K562 (cell line): ENCODE measurements at regions not wholly inside any gene's neighbourhood (a gene's known extent, or its start where the extent isn't known, plus 50 kb on each side); places are given as distances from the start of the nearest gene placed in this dataset.

Experiments used
- ATAC-seq: fragments of 200-7000 bp; cut with Tn5 transposase; 3 replicates; pipeline ENCODE4 v1.9.1; 2020; ENCODE audit warnings: moderate library complexity
- BruUV-seq: library from RNA; stranded (reverse); fragments of 400-500 nt; replicated peaks from 2 replicates; lab custom pipeline; 2021; lab: Mats Ljungman, UMichigan
- CTCF ChIA-PET: fragments of 300-600 bp; formaldehyde crosslinking; extraction: SDS; loops from one replicate; lab custom pipeline; 2021; ENCODE audit warnings: low intra/inter-chr PET ratio; lab: Yijun Ruan, JAX
- POLR2A ChIA-PET: fragments of 300-600, 350-650 bp; sonication (Branson Sonifier 250); formaldehyde crosslinking; extraction: SDS; loops from one replicate; lab custom pipeline; 2021; ENCODE audit warnings: antibody characterized with exemption, inconsistent platforms; lab: Yijun Ruan, JAX
- DNase-seq, 4 experiments: peaks; one replicate each; pipeline versions ENCODE4 v3.0.0 to v3.0.0-alpha.2; 2011 to 2018; ENCODE audit warnings: low spot score in 3 of 4, mixed read lengths in 3 of 4; ENCODE audit errors: extremely low read depth in 1 of 4
- FAIRE-seq: peaks from 2 replicates; lab custom pipeline; 2011; peaks lifted over from hg19 to GRCh38; lab: Jason Lieb, UNC
- H2AFZ ChIP-seq: 2 replicates; pipeline ENCODE4 v1.6.0; 2011; ENCODE audit warnings: low read depth, low read length, control low read depth, inconsistent platforms
- H3K27ac ChIP-seq: fragments of 200-600 bp; 3 replicates; pipeline ENCODE4 v1.8.0; 2011; ENCODE audit warnings: low read depth, mild to moderate bottlenecking, control low read depth, inconsistent platforms, low read length, moderate library complexity, mixed read lengths; ENCODE audit errors: extremely low read depth
- H3K27me3 ChIP-seq, 2 experiments: fragments of 300-600 bp in 1 of 2; 2 replicates in 1 of 2; 3 replicates in 1 of 2; pipeline versions ENCODE4 v1.6.0 to v1.8.0; 2011; ENCODE audit warnings: inconsistent platforms in 2 of 2, low read length in 2 of 2, mild to moderate bottlenecking in 1 of 2, mixed read lengths in 1 of 2, moderate library complexity in 1 of 2; ENCODE audit not compliant: control insufficient read depth in 2 of 2, insufficient read depth in 2 of 2
- H3K36me3 ChIP-seq: fragments of 300-600 bp; 3 replicates; pipeline ENCODE4 v1.8.0; 2011; ENCODE audit warnings: mild to moderate bottlenecking, low read length, inconsistent platforms; ENCODE audit not compliant: control insufficient read depth, insufficient read depth
- H3K4me1 ChIP-seq, 2 experiments: fragments of 200-600 bp in 1 of 2; replicated peaks in 1 of 2; 2 replicates in 1 of 2; 3 replicates in 1 of 2; pipeline versions ENCODE4 v1.5.1 to v1.8.0; 2011; ENCODE audit warnings: inconsistent platforms in 2 of 2, low read length in 2 of 2, mild to moderate bottlenecking in 1 of 2, mixed read lengths in 1 of 2, moderate library complexity in 1 of 2; ENCODE audit not compliant: control insufficient read depth in 2 of 2, insufficient read depth in 2 of 2
- H3K4me2 ChIP-seq: 2 replicates; pipeline ENCODE4 v1.6.1; 2011; ENCODE audit warnings: low read length, control low read depth, inconsistent platforms, mixed read lengths; ENCODE audit not compliant: insufficient read depth
- H3K4me3 ChIP-seq: fragments of 200-600 bp; sonication (generic), shearing (Covaris generic); 2 replicates; pipeline ENCODE4 v1.5.1; 2016; ENCODE audit warnings: control low read depth, inconsistent platforms
- H3K79me2 ChIP-seq: fragments of 200-600 bp; 3 replicates; pipeline ENCODE4 v1.8.0; 2011; ENCODE audit warnings: low read length, inconsistent platforms; ENCODE audit not compliant: control insufficient read depth, insufficient read depth
- H3K9ac ChIP-seq, 2 experiments: 2 replicates each; pipeline versions ENCODE4 v1.6.0 to v1.6.1; 2011; ENCODE audit warnings: low read depth in 2 of 2, low read length in 2 of 2, control low read depth in 1 of 2, inconsistent platforms in 1 of 2, mild to moderate bottlenecking in 1 of 2, mixed read lengths in 1 of 2; ENCODE audit not compliant: insufficient read depth in 1 of 2
- H3K9me1 ChIP-seq: one replicate; pipeline ENCODE4 v1.6.0; 2011; ENCODE audit warnings: inconsistent platforms, mild to moderate bottlenecking, low read length, moderate library complexity; ENCODE audit not compliant: control insufficient read depth, insufficient read depth
- H3K9me3 ChIP-seq: replicated peaks from 2 replicates; pipeline ENCODE4 v1.5.1; 2011; ENCODE audit warnings: low read depth, low read length, inconsistent platforms; ENCODE audit not compliant: control insufficient read depth, insufficient read depth
- H4K20me1 ChIP-seq: replicated peaks from 2 replicates; pipeline ENCODE4 v1.6.1; 2011; ENCODE audit warnings: low read length, inconsistent platforms, mixed read lengths; ENCODE audit not compliant: control insufficient read depth, insufficient read depth
- ARHGAP35 ChIP-seq: fragments of 450-650 bp; IDR thresholded peaks from 2 replicates; pipeline ENCODE4 v1.6.1; 2018; ENCODE audit not compliant: partially characterized antibody
- KAT7 ChIP-seq: sonication (generic); formaldehyde crosslinking; IDR thresholded peaks from 2 replicates; pipeline ENCODE4 v1.8.0; 2022; ENCODE audit warnings: missing genetic modification reagents, mild to moderate bottlenecking, borderline replicate concordance
- NR1H2 ChIP-seq: sonication (generic); formaldehyde crosslinking; IDR thresholded peaks from 2 replicates; pipeline ENCODE4 v1.4.0; 2020; ENCODE audit warnings: mild to moderate bottlenecking, missing genetic modification reagents
- PHF8 ChIP-seq: fragments of 200-600 bp; sonication (generic); IDR thresholded peaks from 2 replicates; pipeline ENCODE4 v1.6.1; 2012; ENCODE audit warnings: mixed run types, mild to moderate bottlenecking, inconsistent platforms, low read length, moderate library complexity, borderline replicate concordance
- RHOXF2B ChIP-seq: fragments of 250-450 bp; sonication (Bioruptor Pico); conservative IDR thresholded peaks from 2 replicates; pipeline ENCODE4 v1.5.1; 2021
- RNF2 ChIP-seq: sonication (generic); IDR thresholded peaks from 2 replicates; pipeline ENCODE4 v1.6.1; 2016
- ZNF184 ChIP-seq: sonication (generic); formaldehyde crosslinking; IDR thresholded peaks from 2 replicates; pipeline ENCODE4 v1.5.0; 2020; ENCODE audit warnings: missing genetic modification reagents
- ZNF217 ChIP-seq: sonication (generic); formaldehyde crosslinking; IDR thresholded peaks from 2 replicates; pipeline ENCODE4 v1.8.0; 2022; ENCODE audit warnings: mild to moderate bottlenecking, missing genetic modification reagents
- WGBS: fragments of 100-300 bp; shearing (Covaris generic); methylation state at CpG from one replicate; pipeline ENCODE4 v1.1.6; 2016; ENCODE audit warnings: low coverage, mixed read lengths; ENCODE audit not compliant: insufficient coverage; ENCODE audit errors: missing lambda C conversion rate; 5-methylcytosine and 5-hydroxymethylcytosine counted together
- in situ Hi-C: fragments of 300-500 bp; cut with MboI; formaldehyde crosslinking; loops from 4 replicates; pipeline ENCODE4 v1.15.0; 2018; ENCODE audit warnings: inconsistent platforms, mixed read lengths
- intact Hi-C: fragments of 100-400 bp; cut with micrococcal nuclease; formaldehyde crosslinking; loops from 2 replicates; pipeline ENCODE4 v1.14.2; 2022
- TF ChIP-seq, protein P1 (sequence below): fragments of 450-650 bp; IDR thresholded peaks from 2 replicates; pipeline ENCODE4 v1.6.1; 2016; ENCODE audit warnings: missing biosample characterization, missing genetic modification characterization
- TF ChIP-seq, protein P2 (sequence below): fragments of 250-450 bp; sonication (Bioruptor Pico); IDR thresholded peaks from 2 replicates; pipeline ENCODE4 v1.8.0; 2022; ENCODE audit warnings: inconsistent platforms

DNA sequence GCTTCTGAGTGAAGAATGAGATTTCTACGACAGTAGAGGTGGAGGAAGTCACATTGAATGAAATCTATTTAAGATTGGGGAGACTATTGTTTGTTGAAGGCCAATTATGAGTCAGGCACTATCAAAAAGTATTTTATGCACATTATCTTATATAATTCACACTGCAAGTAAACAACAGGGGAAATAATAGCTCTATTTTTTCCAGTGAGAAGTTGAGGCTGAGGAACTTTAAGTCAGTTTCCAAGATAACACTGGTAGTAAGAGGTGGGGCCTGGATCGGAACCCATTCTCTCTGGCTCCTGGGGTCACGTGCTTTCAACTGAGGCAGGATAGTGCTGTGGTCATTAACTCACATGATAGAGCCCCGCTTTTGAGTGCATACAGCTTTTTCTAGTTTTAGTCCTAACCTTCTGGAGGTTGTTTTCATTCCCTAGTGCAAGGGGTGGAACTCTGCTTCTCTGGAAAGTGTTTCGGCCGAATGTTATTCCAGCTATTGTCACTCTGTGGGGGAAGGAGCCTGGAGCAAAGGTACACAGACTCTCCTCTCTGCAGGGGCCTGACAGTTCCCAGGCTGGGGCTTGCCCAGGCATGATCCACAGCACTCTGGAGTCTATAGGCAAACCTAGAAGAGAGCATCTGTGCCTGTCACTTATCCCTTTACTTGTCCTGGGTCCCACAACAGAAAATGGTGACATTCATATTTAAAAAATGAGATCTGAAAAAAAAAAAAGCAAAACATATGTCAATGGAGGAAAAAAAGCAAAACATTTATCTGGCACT lies 352.4 kb upstream of the ACTBL2 start (continued):
- no peak for TF ChIP-seq RNF2
- TF ChIP-seq, all 486 proteins: peak for 0

DNA sequence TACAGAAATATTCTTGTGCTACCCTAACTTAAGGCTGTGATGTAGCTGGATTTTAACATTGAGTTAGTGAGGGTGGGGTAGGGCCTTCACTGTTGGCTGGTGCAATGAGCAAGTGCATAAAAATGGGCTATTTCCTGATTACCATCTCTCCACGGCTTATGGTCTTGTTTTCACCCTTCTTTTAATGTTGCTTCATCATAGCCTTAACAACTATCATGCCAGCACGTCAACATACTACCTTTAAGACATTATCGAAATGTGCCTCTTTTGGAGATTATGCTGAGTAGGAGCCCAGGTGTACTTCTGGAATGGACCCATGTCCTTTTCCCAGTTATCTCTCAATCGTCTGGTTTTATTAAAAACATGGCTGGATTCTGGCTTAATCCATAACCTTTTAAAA lies 350.9 kb upstream of the ACTBL2 start:
- no peaks in the 10 kb centered on the region for H3K36me3 ChIP-seq
- H3K4me3 ChIP-seq = no peak overlapping the region
- no TSS peak for BruUV-seq
- no peak overlapping the region for H3K9ac ChIP-seq
- in situ Hi-C loops = no loop called here
- H3K79me2 ChIP-seq = no peaks in the 10 kb centered on the region
- no peaks in the 10 kb centered on the region for H3K9me3 ChIP-seq
- ChIA-PET CTCF (no interaction called here), POLR2A (interaction anchor here (0.5 kb wide), 1 partner anchor 56 kb away, joined by 3 read pairs; no protein-coding TSS in a partner anchor)
- no peak for DNase-seq
- TF ChIP-seq, protein P1, sequence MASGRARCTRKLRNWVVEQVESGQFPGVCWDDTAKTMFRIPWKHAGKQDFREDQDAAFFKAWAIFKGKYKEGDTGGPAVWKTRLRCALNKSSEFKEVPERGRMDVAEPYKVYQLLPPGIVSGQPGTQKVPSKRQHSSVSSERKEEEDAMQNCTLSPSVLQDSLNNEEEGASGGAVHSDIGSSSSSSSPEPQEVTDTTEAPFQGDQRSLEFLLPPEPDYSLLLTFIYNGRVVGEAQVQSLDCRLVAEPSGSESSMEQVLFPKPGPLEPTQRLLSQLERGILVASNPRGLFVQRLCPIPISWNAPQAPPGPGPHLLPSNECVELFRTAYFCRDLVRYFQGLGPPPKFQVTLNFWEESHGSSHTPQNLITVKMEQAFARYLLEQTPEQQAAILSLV (tag) = no peak
- no peak for TF ChIP-seq RHOXF2B (CRISPR knock-in tag)
- no peak for TF ChIP-seq KAT7 (CRISPR knock-in tag)
- TF ChIP-seq NR1H2 = no peak
- TF ChIP-seq, protein P2, sequence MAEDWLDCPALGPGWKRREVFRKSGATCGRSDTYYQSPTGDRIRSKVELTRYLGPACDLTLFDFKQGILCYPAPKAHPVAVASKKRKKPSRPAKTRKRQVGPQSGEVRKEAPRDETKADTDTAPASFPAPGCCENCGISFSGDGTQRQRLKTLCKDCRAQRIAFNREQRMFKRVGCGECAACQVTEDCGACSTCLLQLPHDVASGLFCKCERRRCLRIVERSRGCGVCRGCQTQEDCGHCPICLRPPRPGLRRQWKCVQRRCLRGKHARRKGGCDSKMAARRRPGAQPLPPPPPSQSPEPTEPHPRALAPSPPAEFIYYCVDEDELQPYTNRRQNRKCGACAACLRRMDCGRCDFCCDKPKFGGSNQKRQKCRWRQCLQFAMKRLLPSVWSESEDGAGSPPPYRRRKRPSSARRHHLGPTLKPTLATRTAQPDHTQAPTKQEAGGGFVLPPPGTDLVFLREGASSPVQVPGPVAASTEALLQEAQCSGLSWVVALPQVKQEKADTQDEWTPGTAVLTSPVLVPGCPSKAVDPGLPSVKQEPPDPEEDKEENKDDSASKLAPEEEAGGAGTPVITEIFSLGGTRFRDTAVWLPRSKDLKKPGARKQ (CRISPR knock-in tag) = no peak
- TF ChIP-seq ARHGAP35 = no peak
- TF ChIP-seq ZNF184 (CRISPR knock-in tag) = no peak
- TF ChIP-seq PHF8 = no peak
- no peak for TF ChIP-seq ZNF217 (CRISPR knock-in tag)
- H3K27me3 ChIP-seq = no peaks in the 10 kb centered on the region
- H3K4me1 ChIP-seq = no peaks in the 10 kb centered on the region
- no peak overlapping the region for H3K4me2 ChIP-seq
- intact Hi-C loops = no loop called here
- FAIRE-seq = no peak
- no peak overlapping the region for H3K27ac ChIP-seq
- WGBS = 2% methylated on average over 4 of the region's 4 CpGs
- no peak overlapping the region for H2AFZ ChIP-seq
- no peak for ATAC-seq
- no peaks in the 10 kb centered on the region for H3K9me1 ChIP-seq
- no peaks in the 10 kb centered on the region for H4K20me1 ChIP-seq
